Natural killer cell treated with Interleukin-12 subunit alpha and Interleukin-12 subunit beta and Interleukin-15 and Interleukin-18, amount 100 ng/mL, for 72 hours (primary cell): ENCODE measurements at regions not wholly inside any gene's neighbourhood (a gene's known extent, or its start where the extent isn't known, plus 50 kb on each side); places are given as distances from the start of the nearest gene placed in this dataset.
"Not testable (repeated sequence)": the region's sequence is repeated elsewhere in the genome, so short reads cannot be mapped to it uniquely, and the experiment has no call there.

ENCODE experiments used
- ATAC-seq, 2 donors: fragments of 150-1000 bp; cut with Tn5 transposase in 1 of 2; sonication (Bioruptor Pico), chemical (Tn5 transposase) in 1 of 2; 2 replicates each; pipeline ENCODE4 v1.10.0; 2021
- DNase-seq: peaks from one replicate; pipeline ENCODE4 v3.0.0; 2022; ENCODE audit warnings: low spot score
- H3K27ac Mint-ChIP-seq, 2 donors: 1 replicate in 1 of 2; 2 replicates in 1 of 2; pipeline ENCODE4 v1.8.0; 2022; ENCODE audit warnings: mixed read lengths in 2 of 2, mild to moderate bottlenecking in 1 of 2, moderate library complexity in 1 of 2
- H3K27me3 Mint-ChIP-seq, 2 donors: 1 replicate in 1 of 2; 2 replicates in 1 of 2; pipeline ENCODE4 v1.8.0; 2022; ENCODE audit warnings: mixed read lengths in 2 of 2
- H3K36me3 Mint-ChIP-seq: one replicate; pipeline ENCODE4 v1.8.0; 2022; ENCODE audit warnings: mixed read lengths
- H3K4me1 Mint-ChIP-seq, 2 donors: 1 replicate in 1 of 2; 2 replicates in 1 of 2; pipeline ENCODE4 v1.8.0; 2022; ENCODE audit warnings: low read depth in 2 of 2, mixed read lengths in 2 of 2, mild to moderate bottlenecking in 1 of 2
- H3K4me3 Mint-ChIP-seq: one replicate; pipeline ENCODE4 v1.8.0; 2022; ENCODE audit warnings: mixed read lengths
- H3K9me3 Mint-ChIP-seq: 2 replicates; pipeline ENCODE4 v1.8.0; 2022; ENCODE audit warnings: mixed read lengths

GRCh38 chr22:22178992-22179391 lies 65.6 kb upstream of the VPREB1 start:
- no peak overlapping the region for H3K4me3 Mint-ChIP-seq
- H3K27ac Mint-ChIP-seq = no peak overlapping the region
- DNase-seq (no peak), ATAC-seq (no peak)
- H3K4me1 Mint-ChIP-seq = no peaks in the 10 kb centered on the region
- no peaks in the 10 kb centered on the region for H3K9me3 Mint-ChIP-seq
- no peaks in the 10 kb centered on the region for H3K36me3 Mint-ChIP-seq
- peaks cover 12 to 27% of the 10 kb centered on the region in 2 donors for H3K27me3 Mint-ChIP-seq

- no peaks in the 10 kb centered on the region for H3K36me3 Mint-ChIP-seq
- no peaks in the 10 kb centered on the region for H3K4me1 Mint-ChIP-seq
- H3K9me3 Mint-ChIP-seq = no peaks in the 10 kb centered on the region
- H3K4me3 Mint-ChIP-seq = no peak overlapping the region
- no peak for DNase-seq
- peaks cover 10 to 25% of the 10 kb centered on the region in 2 donors for H3K27me3 Mint-ChIP-seq
- peak in 1 of 2 donors; percentile 24 for ATAC-seq
- no peak overlapping the region for H3K27ac Mint-ChIP-seq
Observed at GRCh38 chr22:22178355-22178965, 66.1 kb upstream of the VPREB1 start.

GRCh38 chr22:22176929-22177616 lies 67.5 kb upstream of the VPREB1 start:
- Mint-ChIP-seq H3K9me3 (no peaks in the 10 kb centered on the region), H3K36me3 (no peaks in the 10 kb centered on the region), H3K4me1 (no peaks in the 10 kb centered on the region), H3K4me3 (no peak overlapping the region), H3K27ac (no peak overlapping the region), H3K27me3 (peaks cover 10 to 25% of the 10 kb centered on the region in 2 donors)
- DNase-seq (no peak), ATAC-seq (no peak)

DNA sequence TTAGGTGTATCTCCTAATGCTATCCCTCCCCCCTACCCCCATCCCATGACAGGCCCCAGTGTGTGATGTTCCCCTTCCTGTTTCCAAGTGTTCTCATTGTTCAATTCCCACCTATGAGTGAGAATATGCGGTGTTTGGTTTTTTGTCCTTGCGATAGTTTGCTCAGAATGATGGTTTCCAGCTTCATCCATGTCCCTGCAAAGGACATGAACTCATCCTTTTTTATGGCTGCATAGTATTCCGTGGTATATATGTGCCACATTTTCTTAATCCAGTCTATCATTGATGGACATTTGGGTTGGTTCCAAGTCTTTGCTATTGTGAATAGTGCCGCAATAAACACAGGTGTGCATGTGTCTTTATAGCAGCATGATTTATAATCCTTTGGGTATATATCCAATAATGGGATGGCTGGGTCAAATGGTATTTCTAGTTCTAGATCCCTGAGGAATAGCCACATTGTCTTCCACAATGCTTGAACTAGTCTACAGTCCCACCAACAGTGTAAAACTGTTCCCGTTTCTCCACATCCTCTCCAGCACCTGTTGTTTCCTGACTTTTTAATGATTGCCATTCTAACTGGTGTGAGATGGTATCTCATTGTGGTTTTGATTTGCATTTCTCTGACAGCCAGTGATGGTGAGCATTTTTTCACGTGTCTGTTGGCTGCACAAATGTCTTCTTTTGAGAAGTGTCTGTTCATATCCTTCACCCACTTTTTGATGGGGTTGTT lies 71.5 kb upstream of the VPREB1 start:
- not testable (repeated sequence) for DNase-seq

DNA sequence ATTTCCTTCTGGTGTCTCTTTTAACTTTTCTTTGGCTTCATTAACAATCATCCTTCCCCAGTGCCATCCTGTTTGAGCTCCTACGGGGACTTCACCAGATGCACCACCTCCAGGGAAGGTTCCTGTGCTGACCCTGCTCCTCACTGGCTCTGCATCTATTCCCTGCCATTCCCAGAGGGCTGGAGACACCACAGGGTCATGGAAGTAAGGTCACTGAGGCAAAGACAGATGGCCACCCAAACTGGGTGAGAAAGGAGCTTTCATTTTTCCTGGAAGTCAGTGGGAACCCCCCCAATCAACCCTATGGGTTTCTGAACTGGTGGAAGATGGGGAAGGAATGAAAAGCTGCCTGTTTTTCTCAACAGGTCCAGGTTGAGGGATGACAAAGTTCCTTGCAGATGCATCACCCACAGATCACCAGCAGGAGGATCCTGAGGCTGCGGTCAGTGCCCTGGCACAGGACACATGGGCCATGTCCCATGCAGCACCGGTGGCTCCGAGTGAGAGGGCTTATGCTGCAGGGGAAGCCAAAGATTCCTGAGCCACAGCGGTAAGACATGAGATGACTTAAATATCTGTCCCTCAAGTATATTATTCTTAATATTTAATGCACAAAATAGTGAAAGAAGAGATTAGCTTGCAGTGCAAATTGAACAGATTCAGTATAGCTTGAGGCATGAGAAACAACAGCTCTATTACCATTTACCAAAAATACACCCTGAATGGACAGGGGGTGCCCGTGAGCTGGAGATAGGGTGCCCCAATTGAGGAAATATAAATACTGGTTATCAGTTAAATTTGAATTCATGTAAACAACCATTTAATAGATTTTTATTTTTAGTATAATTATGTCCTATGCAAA lies 73.0 kb upstream of the VPREB1 start:
- no peak overlapping the region for H3K4me3 Mint-ChIP-seq
- H3K27me3 Mint-ChIP-seq = peaks cover 7 to 18% of the 10 kb centered on the region in 2 donors
- H3K36me3 Mint-ChIP-seq = no peaks in the 10 kb centered on the region
- ATAC-seq = no peak
- DNase-seq = no peak
- no peaks in the 10 kb centered on the region for H3K9me3 Mint-ChIP-seq
- H3K27ac Mint-ChIP-seq = no peak overlapping the region
- peaks cover 6 to 18% of the 10 kb centered on the region in 2 donors for H3K4me1 Mint-ChIP-seq

More for the DNA sequence above, 71.5 kb upstream of the VPREB1 start:
- H3K4me1 Mint-ChIP-seq, H3K9me3 Mint-ChIP-seq, H3K27ac Mint-ChIP-seq, ATAC-seq, H3K4me3 Mint-ChIP-seq, H3K36me3 Mint-ChIP-seq: not testable (repeated sequence)
- H3K27me3 Mint-ChIP-seq = peaks cover 7 to 26% of the 10 kb centered on the region in 2 donors

- no peaks in the 10 kb centered on the region for H3K36me3 Mint-ChIP-seq
- H3K4me3 Mint-ChIP-seq = no peak overlapping the region
- peaks cover 4 to 6% of the 10 kb centered on the region in 2 donors for H3K27me3 Mint-ChIP-seq
- H3K4me1 Mint-ChIP-seq = peaks cover 6 to 18% of the 10 kb centered on the region in 2 donors
- DNase-seq = no peak
- H3K27ac Mint-ChIP-seq = no peak overlapping the region
- ATAC-seq = no peak
- no peaks in the 10 kb centered on the region for H3K9me3 Mint-ChIP-seq
Observed at GRCh38 chr22:22169923-22170322, 74.7 kb upstream of the VPREB1 start.

- DNase-seq = no peak
- ATAC-seq = no peak
- H3K9me3 Mint-ChIP-seq = no peaks in the 10 kb centered on the region
- peaks cover 6 to 18% of the 10 kb centered on the region in 2 donors for H3K4me1 Mint-ChIP-seq
- H3K27me3 Mint-ChIP-seq = peaks cover 4 to 6% of the 10 kb centered on the region in 2 donors
- H3K27ac Mint-ChIP-seq = no peak overlapping the region
- H3K36me3 Mint-ChIP-seq = no peaks in the 10 kb centered on the region
- no peak overlapping the region for H3K4me3 Mint-ChIP-seq
Observed at GRCh38 chr22:22168941-22169867, 75.4 kb upstream of the VPREB1 start.

DNA sequence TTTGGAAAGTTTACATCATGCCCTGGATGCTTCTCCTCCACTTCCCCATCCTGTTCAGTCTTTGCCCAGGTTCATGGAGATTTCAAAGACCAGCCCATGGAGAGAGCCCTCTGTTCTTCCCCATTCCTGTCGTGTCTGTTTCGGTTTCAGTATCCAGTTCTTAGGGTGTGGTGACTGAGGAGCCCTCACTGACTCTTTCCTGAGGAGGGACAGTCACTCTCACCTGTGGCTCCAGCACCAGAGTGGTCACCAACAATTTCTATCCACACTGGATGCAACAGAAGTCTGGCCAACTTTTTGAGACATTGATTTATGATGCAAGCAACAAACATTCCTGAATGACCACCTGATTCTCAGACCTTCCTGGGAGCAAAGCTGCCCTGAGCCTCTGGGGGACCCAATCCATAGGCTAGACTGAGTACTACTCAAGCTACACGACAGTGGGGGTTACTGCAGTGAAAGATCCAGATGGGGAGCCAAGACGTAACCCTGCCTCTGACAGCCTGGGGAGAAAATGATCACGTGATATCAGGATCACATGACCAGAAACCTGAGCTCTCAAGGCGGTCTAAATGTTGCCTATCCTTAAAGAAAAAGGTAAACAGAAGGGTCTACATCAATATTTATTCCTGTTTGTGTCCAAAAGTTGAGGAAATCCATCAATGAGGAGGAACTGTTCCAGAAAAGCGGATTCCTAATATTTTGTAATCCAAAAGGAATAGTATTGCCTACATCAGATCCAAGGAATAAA lies 76.2 kb upstream of the VPREB1 start:
- Mint-ChIP-seq H3K9me3 (no peaks in the 10 kb centered on the region), H3K4me1 (peaks cover 6 to 18% of the 10 kb centered on the region in 2 donors), H3K4me3 (peak overlapping the region; percentile 5), H3K27ac (peak overlapping the region in 1 of 2 donors; percentile 78), H3K27me3 (peaks cover 4 to 6% of the 10 kb centered on the region in 2 donors), H3K36me3 (no peaks in the 10 kb centered on the region)
- ATAC-seq (peak in 1 of 2 donors; percentile 22), DNase-seq (no peak)

GRCh38 chr22:22167791-22168189 lies 76.8 kb upstream of the VPREB1 start:
- Mint-ChIP-seq H3K4me1 (peaks cover 6 to 18% of the 10 kb centered on the region in 2 donors), H3K36me3 (no peaks in the 10 kb centered on the region), H3K9me3 (no peaks in the 10 kb centered on the region), H3K27me3 (peaks cover 4 to 6% of the 10 kb centered on the region in 2 donors), H3K27ac (peak overlapping the region in 1 of 2 donors; percentile 78), H3K4me3 (peak overlapping the region; percentile 5)
- no peak for DNase-seq
- peak in 1 of 2 donors; percentile 7 for ATAC-seq

GRCh38 chr22:22166941-22167713 lies 77.5 kb upstream of the VPREB1 start:
- Mint-ChIP-seq H3K27me3 (peaks cover 6% of the 10 kb centered on the region in 2 donors), H3K9me3 (no peaks in the 10 kb centered on the region), H3K27ac (no peak overlapping the region), H3K36me3 (no peaks in the 10 kb centered on the region), H3K4me3 (no peak overlapping the region), H3K4me1 (peaks cover 6 to 18% of the 10 kb centered on the region in 2 donors)
- ATAC-seq = no peak
- no peak for DNase-seq

GRCh38 chr22:22165936-22166710 lies 78.5 kb upstream of the VPREB1 start:
- no peaks in the 10 kb centered on the region for H3K36me3 Mint-ChIP-seq
- peak; percentile 29 to 52 for ATAC-seq

More at GRCh38 chr22:22165936-22166710, 78.5 kb upstream of the VPREB1 start:
- Mint-ChIP-seq H3K4me3 (no peak overlapping the region), H3K27ac (no peak overlapping the region), H3K9me3 (no peaks in the 10 kb centered on the region), H3K27me3 (peaks cover 6 to 7% of the 10 kb centered on the region in 2 donors), H3K4me1 (peaks cover 6 to 18% of the 10 kb centered on the region in 2 donors)
- no peak for DNase-seq
